NCI-H1105 (cell line): ENCODE measurements at regions not wholly inside any gene's neighbourhood (a gene's known extent, or its start where the extent isn't known, plus 50 kb on each side); places are given as distances from the start of the nearest gene placed in this dataset.

ENCODE experiments used
- DNase-seq: peaks from one replicate; lab custom pipeline; 2025; lab: John Stamatoyannopoulos, UW

DNA sequence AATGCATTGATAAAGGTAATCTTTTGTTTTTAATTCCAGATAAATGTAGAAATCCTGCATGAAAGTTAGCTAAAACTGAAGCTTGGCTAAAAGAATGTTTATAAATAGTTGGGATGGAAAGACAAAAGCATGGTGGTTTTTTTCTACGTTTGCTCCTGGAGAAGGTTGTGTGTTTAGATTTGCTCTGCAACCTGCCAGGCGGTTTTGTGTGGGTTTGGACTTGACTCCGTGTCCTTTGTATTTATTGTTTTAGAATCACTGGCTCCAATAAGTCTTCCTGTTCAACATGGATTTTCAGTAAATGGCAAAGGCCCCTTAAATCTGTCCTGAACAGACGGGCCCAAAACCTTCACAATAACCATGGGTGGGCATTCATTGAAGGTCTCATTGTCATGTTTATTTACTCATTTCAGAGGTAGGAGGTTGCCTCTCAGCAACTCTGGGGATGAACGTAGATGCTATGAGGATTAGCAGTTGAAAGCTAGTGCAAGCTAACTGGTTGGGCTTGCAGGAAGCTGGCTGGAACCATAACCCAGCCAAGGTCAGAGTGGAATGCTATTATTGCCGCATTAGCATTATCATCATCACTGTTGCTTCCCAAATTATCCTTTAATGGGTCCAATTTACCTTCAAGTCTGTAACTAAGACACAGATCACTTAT is 60.6 kb upstream of the ADAMTS9 start:
- DNase-seq = no peak

DNA sequence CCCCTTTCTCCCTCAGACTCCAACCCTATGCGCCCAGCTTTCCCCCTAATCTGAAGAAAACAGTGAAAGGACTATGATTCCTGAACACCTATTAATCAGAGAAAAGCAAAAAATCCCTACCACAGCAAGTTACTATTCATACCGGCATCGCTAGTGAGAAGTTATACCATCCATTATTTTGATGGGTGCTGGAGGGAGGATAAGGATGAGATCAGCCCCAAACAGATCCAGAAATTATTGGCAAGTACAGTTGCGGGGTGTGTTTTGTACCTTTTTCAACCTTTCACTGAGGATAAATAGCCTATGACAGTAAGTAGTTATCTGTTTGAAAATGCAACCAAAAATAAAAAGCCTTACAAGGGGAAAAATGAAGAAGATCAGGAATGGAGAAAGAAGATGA is 59.9 kb upstream of the ADAMTS9 start:
- no peak for DNase-seq

DNA sequence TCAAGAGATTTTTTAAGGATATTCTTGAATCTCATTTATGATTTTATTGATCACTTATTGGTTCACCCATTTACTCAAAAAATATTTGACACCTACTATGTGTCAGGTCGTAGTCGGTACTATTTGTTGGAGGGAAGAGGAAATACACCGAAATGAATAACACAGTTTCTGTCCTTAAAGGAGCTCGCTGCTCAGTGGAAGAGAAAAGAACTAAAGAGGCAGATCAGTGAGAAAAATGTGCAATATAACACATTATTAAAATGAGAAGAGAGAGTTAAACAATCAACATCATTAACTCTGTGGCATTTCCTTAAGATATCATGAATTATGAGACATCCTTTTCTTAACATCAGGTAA is 56.1 kb upstream of the ADAMTS9 start:
- no peak for DNase-seq

GRCh38 chr3:64743156-64743886 is 55.5 kb upstream of the ADAMTS9 start:
- no peak for DNase-seq

GRCh38 chr3:64741341-64741740 is 53.5 kb upstream of the ADAMTS9 start:
- no peak for DNase-seq

GRCh38 chr3:64739971-64740631 is 52.3 kb upstream of the ADAMTS9 start:
- DNase-seq = no peak
